Mucosa of rectum (tissue), 2 donors: ENCODE measurements at regions not wholly inside any gene's neighbourhood (a gene's known extent, or its start where the extent isn't known, plus 50 kb on each side); places are given as distances from the start of the nearest gene placed in this dataset.
"Not testable (repeated sequence)": the region's sequence is repeated elsewhere in the genome, so short reads cannot be mapped to it uniquely, and the experiment has no call there.

Experiments used
- H3K27ac ChIP-seq, 2 donors: one replicate each; pipeline ENCODE4 v1.7.0; 2013; ENCODE audit warnings: inconsistent platforms in 2 of 2, low read depth in 2 of 2, low read length in 2 of 2
- H3K27me3 ChIP-seq, 2 donors: one replicate each; pipeline ENCODE4 v1.7.0; 2013; ENCODE audit warnings: low read length in 2 of 2; ENCODE audit not compliant: control insufficient read depth in 2 of 2, insufficient read depth in 2 of 2
- H3K36me3 ChIP-seq, 2 donors: one replicate each; pipeline ENCODE4 v1.7.0; 2013; ENCODE audit warnings: low read length in 2 of 2; ENCODE audit not compliant: control insufficient read depth in 2 of 2, insufficient read depth in 2 of 2
- H3K4me1 ChIP-seq, 2 donors: one replicate each; pipeline ENCODE4 v1.7.0; 2013; ENCODE audit warnings: low read length in 2 of 2, mild to moderate bottlenecking in 1 of 2; ENCODE audit not compliant: control insufficient read depth in 2 of 2, insufficient read depth in 2 of 2
- H3K4me3 ChIP-seq, 2 donors: one replicate each; pipeline ENCODE4 v1.7.0; 2013; ENCODE audit warnings: low read length in 2 of 2
- H3K9ac ChIP-seq, 2 donors: one replicate each; pipeline ENCODE4 v1.7.0; 2013; ENCODE audit warnings: low read length in 2 of 2, low read depth in 1 of 2, mild to moderate bottlenecking in 1 of 2
- H3K9me3 ChIP-seq, 2 donors: one replicate each; pipeline ENCODE4 v1.7.0; 2013; ENCODE audit warnings: low read length in 2 of 2; ENCODE audit not compliant: control insufficient read depth in 2 of 2
- donor health status: healthy.
- donor health status: Normal muscosa, but diverticular disease.

DNA sequence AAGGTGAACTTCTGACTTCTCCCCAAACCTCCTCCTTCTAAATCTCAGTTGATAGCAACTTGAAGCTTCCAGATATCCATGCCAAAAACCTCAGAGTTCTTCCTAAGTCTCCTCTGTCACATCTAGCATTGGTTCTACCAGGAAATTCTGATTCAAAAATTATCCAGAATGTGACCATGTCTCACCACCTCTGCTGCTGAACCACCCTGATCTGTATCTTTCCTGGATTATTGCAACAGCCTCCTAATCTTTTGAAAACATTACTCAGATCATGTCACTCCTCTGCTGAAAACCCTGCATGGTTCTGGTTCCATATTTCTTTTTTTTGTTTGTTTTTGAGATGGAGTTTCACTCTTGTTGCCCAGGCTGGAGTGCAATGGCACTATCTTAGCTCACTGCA lies 78.7 kb upstream of the TNFSF11 start:
- Histone ChIP-seq H3K9me3 (no peaks in the 10 kb centered on the region), H3K4me1 (no peaks in the 10 kb centered on the region), H3K27me3 (no peaks in the 10 kb centered on the region), H3K36me3 (no peaks in the 10 kb centered on the region), H3K4me3 (no peak overlapping the region), H3K27ac (no peak overlapping the region), H3K9ac (no peak overlapping the region)

- no peak overlapping the region for H3K9ac ChIP-seq
- no peak overlapping the region for H3K4me3 ChIP-seq
- no peak overlapping the region for H3K27ac ChIP-seq
- H3K36me3 ChIP-seq = no peaks in the 10 kb centered on the region
- H3K4me1 ChIP-seq = no peaks in the 10 kb centered on the region
- H3K27me3 ChIP-seq = no peaks in the 10 kb centered on the region
- H3K9me3 ChIP-seq = no peaks in the 10 kb centered on the region
Measured at GRCh38 chr13:42495751-42496150, 78.2 kb upstream of the TNFSF11 start.

DNA sequence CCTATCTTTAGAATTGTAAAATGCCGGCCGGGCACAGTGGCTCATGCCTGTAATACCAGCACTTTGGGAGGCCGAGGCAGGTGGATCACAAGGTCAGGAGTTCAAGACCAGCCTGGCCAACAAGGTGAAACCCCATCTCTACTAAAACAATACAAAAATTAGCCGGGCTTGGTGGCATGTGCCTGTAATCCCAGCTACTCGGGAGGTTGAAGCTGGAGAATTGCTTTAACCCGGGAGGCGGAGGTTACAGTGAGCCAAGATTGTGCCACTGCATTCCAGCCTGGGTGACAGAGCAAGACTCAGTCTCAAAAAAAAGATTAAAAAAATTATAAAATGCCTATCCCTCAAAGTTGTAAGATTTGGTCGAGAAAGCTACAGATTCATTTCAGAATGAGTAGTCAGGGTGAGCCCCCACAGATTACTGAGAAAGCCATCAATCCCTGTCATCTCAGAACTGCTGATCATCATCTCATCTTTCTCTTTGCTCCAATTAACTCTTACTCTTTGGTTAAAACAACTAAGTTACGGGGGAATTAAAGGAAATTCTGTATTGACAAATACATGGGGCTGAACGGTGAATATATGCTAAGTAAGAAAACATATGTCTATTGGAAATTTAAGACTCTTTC lies 76.9 kb upstream of the TNFSF11 start:
- not testable (repeated sequence) for H3K9me3 ChIP-seq, H3K36me3 ChIP-seq, H3K4me1 ChIP-seq, H3K27me3 ChIP-seq, H3K27ac ChIP-seq, H3K4me3 ChIP-seq, H3K9ac ChIP-seq

- Histone ChIP-seq H3K27ac (no peak overlapping the region), H3K4me3 (no peak overlapping the region), H3K9me3 (no peaks in the 10 kb centered on the region), H3K27me3 (no peaks in the 10 kb centered on the region), H3K4me1 (no peaks in the 10 kb centered on the region), H3K9ac (no peak overlapping the region), H3K36me3 (no peaks in the 10 kb centered on the region)
Measured at GRCh38 chr13:42497798-42498197, 76.2 kb upstream of the TNFSF11 start.

GRCh38 chr13:42498521-42498920 lies 75.4 kb upstream of the TNFSF11 start:
- no peaks in the 10 kb centered on the region for H3K4me1 ChIP-seq
- no peaks in the 10 kb centered on the region for H3K27me3 ChIP-seq
- no peak overlapping the region for H3K9ac ChIP-seq
- H3K27ac ChIP-seq = no peak overlapping the region
- no peaks in the 10 kb centered on the region for H3K9me3 ChIP-seq
- H3K4me3 ChIP-seq = no peak overlapping the region
- no peaks in the 10 kb centered on the region for H3K36me3 ChIP-seq
